Neuron (in vitro differentiated cells): ENCODE measurements at regions not wholly inside any gene's neighbourhood (a gene's known extent, or its start where the extent isn't known, plus 50 kb on each side); places are given as distances from the start of the nearest gene placed in this dataset.

Source experiments
- H2AFZ ChIP-seq: one replicate; pipeline ENCODE4 v1.6.1; 2013; ENCODE audit warnings: low read depth, mild to moderate bottlenecking, inconsistent platforms, low read length, moderate library complexity
- H3K27me3 ChIP-seq: one replicate; pipeline ENCODE4 v1.6.1; 2013; ENCODE audit warnings: low read length; ENCODE audit not compliant: insufficient read depth
- H3K36me3 ChIP-seq: one replicate; pipeline ENCODE4 v1.6.1; 2013; ENCODE audit warnings: low read length; ENCODE audit not compliant: insufficient read depth
- H3K4me1 ChIP-seq: one replicate; pipeline ENCODE4 v1.6.1; 2013; ENCODE audit warnings: low read length; ENCODE audit not compliant: insufficient read depth
- H3K4me3 ChIP-seq: 2 replicates; pipeline ENCODE4 v1.5.1; 2013; ENCODE audit warnings: mild to moderate bottlenecking, low read length, moderate library complexity
- H3K9me3 ChIP-seq: one replicate; pipeline ENCODE4 v1.6.1; 2013; ENCODE audit warnings: low read length

- Histone ChIP-seq H3K4me3 (no peak overlapping the region), H3K27me3 (no peaks in the 10 kb centered on the region), H3K9me3 (no peaks in the 10 kb centered on the region), H3K4me1 (no peaks in the 10 kb centered on the region), H3K36me3 (no peaks in the 10 kb centered on the region), H2AFZ (no peak overlapping the region)
These were observed 189.9 kb downstream of the HUNK start for GRCh38 chr21:32062591-32063227.

GRCh38 chr21:32061729-32062128 is 188.9 kb downstream of the HUNK start:
- no peaks in the 10 kb centered on the region for H3K9me3 ChIP-seq
- H3K27me3 ChIP-seq = no peaks in the 10 kb centered on the region

GRCh38 chr21:32056791-32057190 is 184.0 kb downstream of the HUNK start:
- no peak overlapping the region for H3K4me3 ChIP-seq
- no peaks in the 10 kb centered on the region for H3K4me1 ChIP-seq
- H2AFZ ChIP-seq = no peak overlapping the region
- no peaks in the 10 kb centered on the region for H3K9me3 ChIP-seq
- no peaks in the 10 kb centered on the region for H3K36me3 ChIP-seq
- no peaks in the 10 kb centered on the region for H3K27me3 ChIP-seq

More at GRCh38 chr21:32061729-32062128, 188.9 kb downstream of the HUNK start:
- H2AFZ ChIP-seq = no peak overlapping the region
- H3K36me3 ChIP-seq = no peaks in the 10 kb centered on the region
- no peaks in the 10 kb centered on the region for H3K4me1 ChIP-seq
- no peak overlapping the region for H3K4me3 ChIP-seq

- Histone ChIP-seq H2AFZ (no peak overlapping the region), H3K27me3 (no peaks in the 10 kb centered on the region), H3K4me3 (no peak overlapping the region), H3K36me3 (no peaks in the 10 kb centered on the region), H3K9me3 (no peaks in the 10 kb centered on the region), H3K4me1 (no peaks in the 10 kb centered on the region)
These were observed 182.5 kb downstream of the HUNK start for GRCh38 chr21:32055305-32055704.
